Esophagus (tissue), 2 donors: ENCODE measurements at regions not wholly inside any gene's neighbourhood (a gene's known extent, or its start where the extent isn't known, plus 50 kb on each side); places are given as distances from the start of the nearest gene placed in this dataset.
"Not testable (repeated sequence)": the region's sequence is repeated elsewhere in the genome, so short reads cannot be mapped to it uniquely, and the experiment has no call there.

ENCODE experiments used
- H3K27ac ChIP-seq, 2 donors: one replicate each; pipeline ENCODE4 v1.5.1; 2013; ENCODE audit warnings: low read depth in 2 of 2, mild to moderate bottlenecking in 2 of 2, inconsistent platforms in 1 of 2, low read length in 1 of 2, moderate library complexity in 1 of 2
- H3K27me3 ChIP-seq, 2 donors: one replicate each; pipeline ENCODE4 v1.6.1; 2013; ENCODE audit warnings: low read length in 2 of 2, control low read depth in 1 of 2, mild to moderate bottlenecking in 1 of 2; ENCODE audit not compliant: insufficient read depth in 2 of 2, control insufficient read depth in 1 of 2
- H3K36me3 ChIP-seq, 2 donors: one replicate each; pipeline ENCODE4 v1.6.1; 2013; ENCODE audit warnings: low read length in 1 of 2; ENCODE audit not compliant: control insufficient read depth in 2 of 2, insufficient read depth in 2 of 2
- H3K4me1 ChIP-seq, 2 donors: one replicate each; pipeline ENCODE4 v1.6.1; 2013; ENCODE audit warnings: low read length in 1 of 2; ENCODE audit not compliant: control insufficient read depth in 2 of 2, insufficient read depth in 2 of 2
- H3K4me3 ChIP-seq, 2 donors: one replicate each; pipeline ENCODE4 v1.5.1; 2013; ENCODE audit warnings: low read length in 2 of 2, mild to moderate bottlenecking in 2 of 2, low read depth in 1 of 2, moderate library complexity in 1 of 2
- H3K9me3 ChIP-seq, 2 donors: one replicate each; pipeline ENCODE4 v1.6.1; 2013; ENCODE audit warnings: mild to moderate bottlenecking in 2 of 2, low read depth in 1 of 2, low read length in 1 of 2, moderate library complexity in 1 of 2; ENCODE audit not compliant: control insufficient read depth in 2 of 2, insufficient read depth in 1 of 2
- WGBS, 2 donors: extraction: QIAGEN DNeasy Blood & Tissue Kit; methylation state at CpG; one replicate each; pipeline ENCODE4 v1.1.7; 2013; 5-methylcytosine and 5-hydroxymethylcytosine counted together
- donor health status: healthy with polysubstance abuse.
- donor health status: Bipolar disorder and iron deficiency.

DNA sequence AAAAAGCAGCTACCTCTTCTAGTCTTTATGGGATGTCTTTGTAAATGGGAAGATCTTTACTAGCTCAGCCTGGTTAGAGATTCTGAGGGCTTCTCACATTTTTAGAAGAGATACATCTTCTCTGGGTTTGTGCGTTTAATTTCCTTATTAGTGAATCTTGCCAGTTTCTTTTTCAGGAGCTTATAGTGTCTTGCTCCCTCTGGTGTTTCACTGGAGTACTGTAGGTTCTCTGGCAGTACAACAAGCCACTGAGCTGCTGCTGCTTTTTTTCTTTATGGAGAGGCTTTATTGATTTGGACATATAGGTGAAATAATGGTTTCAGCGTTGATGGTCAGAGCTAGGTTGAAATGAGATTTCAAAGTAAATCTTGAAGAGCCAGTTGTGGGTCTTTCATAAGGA lies 82.9 kb downstream of the LAS1L start:
- WGBS, 2 donors: 44 to 51% methylated on average over 2 of the region's 2 CpGs

DNA sequence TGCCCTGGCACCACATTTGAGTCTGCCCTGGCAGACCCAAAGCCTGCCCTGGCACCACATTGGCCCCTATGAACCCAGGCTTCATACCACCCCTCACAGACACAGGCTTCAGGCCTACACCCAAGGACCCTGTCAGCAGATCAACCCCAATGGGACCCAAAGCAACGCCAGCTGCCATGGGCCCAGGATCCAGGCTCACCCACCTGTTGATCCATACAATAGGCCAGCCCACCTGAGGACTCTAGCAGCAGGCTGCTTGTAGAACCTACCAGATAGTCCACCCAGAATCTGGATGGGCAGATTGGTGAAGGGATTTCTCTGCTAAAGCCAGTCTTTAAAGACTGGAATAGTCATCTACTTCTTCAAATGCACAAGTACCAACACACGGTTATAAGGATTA lies 114.4 kb downstream of the LAS1L start:
- H3K27ac ChIP-seq: no peak overlapping the region

More for the DNA sequence above, 82.9 kb downstream of the LAS1L start:
- Histone ChIP-seq H3K9me3 (no peaks in the 10 kb centered on the region), H3K4me3 (no peak overlapping the region), H3K4me1 (no peaks in the 10 kb centered on the region), H3K27ac (no peak overlapping the region), H3K36me3 (no peaks in the 10 kb centered on the region), H3K27me3 (no peaks in the 10 kb centered on the region)

DNA sequence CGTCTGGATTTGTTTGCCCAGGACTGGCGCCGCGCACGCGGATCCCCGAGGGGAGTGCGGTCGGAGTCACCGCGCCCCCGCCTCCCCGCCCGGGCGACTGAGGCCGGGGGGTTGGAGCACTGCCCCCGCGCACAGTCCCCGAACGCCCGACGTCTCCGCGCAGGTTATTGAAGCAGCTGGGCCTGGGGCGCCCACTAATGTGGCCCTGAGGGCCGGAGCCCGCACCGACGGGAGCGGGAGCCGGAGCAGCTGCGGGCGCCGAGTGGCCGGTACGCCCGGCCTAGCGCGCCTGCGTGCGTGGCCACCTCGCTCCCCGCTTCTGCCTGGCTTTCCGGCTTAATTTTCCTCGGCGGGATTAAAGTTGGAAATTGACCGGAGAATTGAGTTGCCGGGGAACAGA lies 126.9 kb downstream of the LAS1L start:
- not testable (repeated sequence) for H3K9me3 ChIP-seq, H3K4me1 ChIP-seq, H3K4me3 ChIP-seq, H3K27ac ChIP-seq, H3K27me3 ChIP-seq, H3K36me3 ChIP-seq
- 5 to 29% methylated on average over 40 to 48 of the region's 48 CpGs for WGBS, 2 donors

More for the DNA sequence above, 114.4 kb downstream of the LAS1L start:
- 90 to 94% methylated on average over 2 of the region's 2 CpGs for WGBS, 2 donors
- Histone ChIP-seq H3K9me3 (peaks cover 0 to 4% of the 10 kb centered on the region in 2 donors), H3K4me3 (no peak overlapping the region), H3K27me3 (no peaks in the 10 kb centered on the region), H3K4me1 (no peaks in the 10 kb centered on the region), H3K36me3 (no peaks in the 10 kb centered on the region)

DNA sequence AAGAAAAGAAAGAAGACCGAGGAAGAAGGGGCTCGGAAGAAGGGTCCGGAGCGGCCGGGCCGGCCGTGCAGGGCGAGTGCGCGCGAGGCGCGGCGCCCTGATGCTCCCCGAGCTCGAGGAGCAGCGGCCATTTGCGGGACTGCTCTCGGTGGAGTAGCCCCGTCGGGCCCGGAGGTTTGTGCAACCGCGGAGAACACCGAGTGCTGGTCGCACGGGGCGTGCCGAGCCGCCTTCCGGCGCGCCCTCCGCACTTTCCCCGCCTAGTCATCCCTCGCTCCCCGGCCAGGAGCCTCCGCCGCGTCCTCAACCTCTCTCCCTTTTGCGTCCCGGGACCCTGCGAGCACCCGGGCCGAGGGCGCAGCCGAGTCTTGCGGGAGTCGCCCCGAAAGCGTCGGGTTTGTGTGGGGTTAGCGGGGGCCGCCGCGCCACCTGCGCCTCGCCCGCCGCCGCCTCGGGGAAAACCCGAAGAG lies 127.4 kb downstream of the LAS1L start:
- WGBS, 2 donors: 4 to 26% methylated on average over 35 to 63 of the region's 63 CpGs
- H3K9me3 ChIP-seq: peaks cover 0 to 6% of the 10 kb centered on the region in 2 donors
- H3K36me3 ChIP-seq: no peaks in the 10 kb centered on the region
- peak overlapping the region; percentile 17 to 22 for H3K4me3 ChIP-seq
- no peaks in the 10 kb centered on the region for H3K4me1 ChIP-seq
- peaks cover 0 to 2% of the 10 kb centered on the region in 2 donors for H3K27me3 ChIP-seq
- no peak overlapping the region for H3K27ac ChIP-seq

DNA sequence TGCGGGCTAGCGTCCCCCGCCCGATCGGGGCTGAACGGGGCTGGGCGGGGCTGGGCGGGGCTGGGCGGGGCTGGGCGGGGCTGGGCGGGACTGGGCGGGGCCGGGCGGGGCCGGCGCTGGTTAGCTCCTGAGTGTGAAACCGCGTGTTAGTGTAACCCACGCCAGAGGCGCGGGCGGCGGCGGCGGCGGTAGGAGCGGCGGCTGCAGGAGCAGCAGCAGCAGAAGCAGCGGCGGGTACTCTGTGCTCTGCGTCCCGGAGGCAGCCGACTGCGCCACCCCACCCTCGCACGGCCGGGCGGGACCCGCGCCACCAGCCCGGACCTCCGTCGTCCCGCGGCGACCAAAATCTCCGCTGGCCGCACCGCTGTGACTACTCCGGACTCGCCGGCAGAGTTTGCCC lies 128.1 kb downstream of the LAS1L start:
- H3K4me1 ChIP-seq: no peaks in the 10 kb centered on the region
- H3K9me3 ChIP-seq: peaks cover 0 to 8% of the 10 kb centered on the region in 2 donors
- peaks cover 0 to 2% of the 10 kb centered on the region in 2 donors for H3K27me3 ChIP-seq
- 5 to 35% methylated on average over 41 to 52 of the region's 52 CpGs for WGBS, 2 donors
- no peaks in the 10 kb centered on the region for H3K36me3 ChIP-seq
- H3K27ac ChIP-seq: no peak overlapping the region
- peak overlapping the region in 1 of 2 donors; percentile 17 for H3K4me3 ChIP-seq

DNA sequence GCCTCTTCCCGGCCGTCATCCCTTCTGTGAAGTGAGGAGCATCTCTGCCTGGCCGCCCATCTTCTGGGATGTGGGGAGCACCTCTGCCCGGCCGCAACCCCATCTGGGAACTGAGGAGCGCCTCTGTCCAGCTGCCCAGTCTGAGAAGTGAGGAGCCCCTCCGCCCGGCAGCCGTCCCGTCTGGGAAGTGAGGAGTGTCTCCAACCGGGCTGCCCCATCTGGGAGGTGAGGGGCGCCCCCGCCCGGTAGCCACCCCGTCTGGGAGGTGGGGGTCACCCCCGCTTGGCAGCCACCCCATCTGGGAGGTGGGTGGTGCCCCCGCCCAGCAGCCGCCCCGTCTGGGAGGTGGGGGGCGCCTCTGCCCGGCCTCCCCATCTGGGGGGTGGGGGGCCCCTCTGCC lies 142.3 kb downstream of the LAS1L start:
- Histone ChIP-seq H3K4me3 (no peak overlapping the region), H3K36me3 (no peaks in the 10 kb centered on the region), H3K4me1 (no peaks in the 10 kb centered on the region), H3K27me3 (no peaks in the 10 kb centered on the region), H3K9me3 (peaks cover 3 to 4% of the 10 kb centered on the region in 2 donors), H3K27ac (no peak overlapping the region)
- WGBS, 2 donors: 91 to 94% methylated on average over 21 of the region's 21 CpGs

DNA sequence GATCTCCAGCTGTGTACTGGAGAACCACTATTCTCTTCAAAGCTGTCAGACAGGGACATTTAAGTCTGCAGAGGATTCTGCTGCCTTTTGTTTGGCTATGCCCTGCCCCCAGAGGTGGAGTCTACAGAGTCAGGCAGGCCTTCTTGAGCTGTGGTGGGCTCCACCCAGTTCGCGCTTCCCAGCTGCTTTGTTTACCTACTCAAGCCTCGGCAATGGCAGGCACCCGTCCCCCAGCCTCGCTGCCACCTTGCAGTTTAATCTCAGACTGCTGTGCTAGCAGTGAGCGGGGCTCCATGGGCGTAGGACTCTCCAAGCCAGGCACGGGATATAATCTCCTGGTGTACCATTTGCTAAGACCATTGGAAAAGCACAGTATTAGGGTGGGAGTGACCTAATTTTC lies 145.5 kb downstream of the LAS1L start:
- H3K4me1 ChIP-seq, H3K36me3 ChIP-seq, H3K4me3 ChIP-seq, H3K27me3 ChIP-seq, H3K9me3 ChIP-seq, H3K27ac ChIP-seq: not testable (repeated sequence)
- WGBS, 2 donors: 92 to 94% methylated on average over 8 of the region's 8 CpGs
